GM18909 (cell line): ENCODE measurements at regions not wholly inside any gene's neighbourhood (a gene's known extent, or its start where the extent isn't known, plus 50 kb on each side); places are given as distances from the start of the nearest gene placed in this dataset.
"Not testable (repeated sequence)": the region's sequence is repeated elsewhere in the genome, so short reads cannot be mapped to it uniquely, and the experiment has no call there.

ENCODE experiments used
- ATAC-seq: cut with Tn5 transposase; IDR thresholded peaks from one replicate; pipeline ENCODE4 v1.9.1; 2021; ENCODE audit warnings: mild to moderate bottlenecking; ENCODE audit not compliant: unreplicated experiment, poor library complexity

GRCh38 chr13:87131611-87132010, 539.6 kb upstream of the SLITRK5 start:
- no peak for ATAC-seq

- ATAC-seq, result no peak
Observed at GRCh38 chr13:87138866-87139265, 532.3 kb upstream of the SLITRK5 start.

GRCh38 chr13:87147076-87147475, 524.1 kb upstream of the SLITRK5 start:
- no peak for ATAC-seq

- no peak for ATAC-seq
Observed at GRCh38 chr13:87153371-87153770, 517.8 kb upstream of the SLITRK5 start.

- ATAC-seq, result no peak
Observed at GRCh38 chr13:87166348-87166747, 504.8 kb upstream of the SLITRK5 start.

GRCh38 chr13:87168390-87168789, 502.8 kb upstream of the SLITRK5 start:
- ATAC-seq, result no peak

- no peak for ATAC-seq
Observed at GRCh38 chr13:87169337-87169736, 501.8 kb upstream of the SLITRK5 start.

GRCh38 chr13:87172166-87172835, 498.9 kb upstream of the SLITRK5 start:
- no peak for ATAC-seq

GRCh38 chr13:87185138-87185537, 486.0 kb upstream of the SLITRK5 start:
- not testable (repeated sequence) for ATAC-seq

- not testable (repeated sequence) for ATAC-seq
Observed at GRCh38 chr13:87186647-87187046, 484.5 kb upstream of the SLITRK5 start.

GRCh38 chr13:87191485-87191884, 479.7 kb upstream of the SLITRK5 start:
- ATAC-seq, result not testable (repeated sequence)

GRCh38 chr13:87198371-87198770, 472.8 kb upstream of the SLITRK5 start:
- ATAC-seq, result no peak

GRCh38 chr13:87206708-87207107, 464.5 kb upstream of the SLITRK5 start:
- no peak for ATAC-seq

- no peak for ATAC-seq
Observed at GRCh38 chr13:87207280-87208003, 463.7 kb upstream of the SLITRK5 start.

GRCh38 chr13:87208636-87209035, 462.5 kb upstream of the SLITRK5 start:
- ATAC-seq, result no peak

- no peak for ATAC-seq
Observed at GRCh38 chr13:87234981-87235380, 436.2 kb upstream of the SLITRK5 start.

GRCh38 chr13:87235621-87236020, 435.6 kb upstream of the SLITRK5 start:
- no peak for ATAC-seq

- ATAC-seq, result no peak
Observed at GRCh38 chr13:87244256-87244890, 426.8 kb upstream of the SLITRK5 start.

- ATAC-seq, result not testable (repeated sequence)
Observed at GRCh38 chr13:87249847-87250246, 421.3 kb upstream of the SLITRK5 start.

- no peak for ATAC-seq
Observed at GRCh38 chr13:87255394-87255793, 415.8 kb upstream of the SLITRK5 start.

GRCh38 chr13:87259479-87260083, 411.6 kb upstream of the SLITRK5 start:
- no peak for ATAC-seq
